ENCODE measurements at regions not wholly inside any gene's neighbourhood (a gene's known extent, or its start where the extent isn't known, plus 50 kb on each side); places are given as distances from the start of the nearest gene placed in this dataset.
"Not testable (repeated sequence)": the region's sequence is repeated elsewhere in the genome, so short reads cannot be mapped to it uniquely, and the experiment has no call there.

GRCh38 chr17:68097161-68097805 is 61.7 kb downstream of the KPNA2 start:
- no peak for DNase-seq (ENCODE audit: low read depth, low spot score)
- CTCF ChIA-PET: interaction anchor here (0.8 kb wide), 1 partner anchor 99 kb away, joined by 3 read pairs; no protein-coding TSS in a partner anchor
- POLR2A ChIA-PET: no interaction called here
- TF ChIP-seq, protein P1, sequence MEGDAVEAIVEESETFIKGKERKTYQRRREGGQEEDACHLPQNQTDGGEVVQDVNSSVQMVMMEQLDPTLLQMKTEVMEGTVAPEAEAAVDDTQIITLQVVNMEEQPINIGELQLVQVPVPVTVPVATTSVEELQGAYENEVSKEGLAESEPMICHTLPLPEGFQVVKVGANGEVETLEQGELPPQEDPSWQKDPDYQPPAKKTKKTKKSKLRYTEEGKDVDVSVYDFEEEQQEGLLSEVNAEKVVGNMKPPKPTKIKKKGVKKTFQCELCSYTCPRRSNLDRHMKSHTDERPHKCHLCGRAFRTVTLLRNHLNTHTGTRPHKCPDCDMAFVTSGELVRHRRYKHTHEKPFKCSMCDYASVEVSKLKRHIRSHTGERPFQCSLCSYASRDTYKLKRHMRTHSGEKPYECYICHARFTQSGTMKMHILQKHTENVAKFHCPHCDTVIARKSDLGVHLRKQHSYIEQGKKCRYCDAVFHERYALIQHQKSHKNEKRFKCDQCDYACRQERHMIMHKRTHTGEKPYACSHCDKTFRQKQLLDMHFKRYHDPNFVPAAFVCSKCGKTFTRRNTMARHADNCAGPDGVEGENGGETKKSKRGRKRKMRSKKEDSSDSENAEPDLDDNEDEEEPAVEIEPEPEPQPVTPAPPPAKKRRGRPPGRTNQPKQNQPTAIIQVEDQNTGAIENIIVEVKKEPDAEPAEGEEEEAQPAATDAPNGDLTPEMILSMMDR (IDR thresholded peaks at IDR 0.05; ENCODE audit: insufficient read depth, low read length, missing control alignments): no peak
- no peak overlapping the region for H3K4me3 ChIP-seq (ENCODE audit: low read depth, low read length)

DNA sequence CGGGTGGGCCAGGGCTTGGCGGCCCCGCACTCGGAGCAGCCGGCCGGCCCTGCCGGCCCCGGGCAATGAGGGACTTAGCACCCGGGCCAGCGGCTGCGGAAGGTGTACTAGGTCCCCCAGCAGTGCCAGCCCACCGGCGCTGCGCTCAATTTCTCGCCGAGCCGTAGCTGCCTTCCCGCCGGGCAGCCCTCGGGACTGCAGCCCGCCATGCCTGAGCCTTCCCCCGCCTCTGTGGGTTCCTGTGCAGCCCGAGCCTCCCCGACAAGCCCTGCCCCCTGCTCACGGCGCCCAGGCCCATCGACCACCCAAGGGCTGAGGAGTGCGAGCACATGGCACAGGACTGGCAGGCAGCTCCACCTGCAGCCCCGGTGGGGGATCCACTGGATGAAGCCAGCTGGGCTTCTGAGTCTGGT is 63.8 kb downstream of the KPNA2 start:
- CTCF ChIA-PET: interaction anchor here (1.5 kb wide), 1 partner anchor 12 kb away, joined by 3 read pairs; no protein-coding TSS in a partner anchor
- H3K4me3 ChIP-seq (ENCODE audit: low read depth, low read length); POLR2A ChIA-PET; DNase-seq (ENCODE audit: low read depth, low spot score): not testable (repeated sequence)

DNA sequence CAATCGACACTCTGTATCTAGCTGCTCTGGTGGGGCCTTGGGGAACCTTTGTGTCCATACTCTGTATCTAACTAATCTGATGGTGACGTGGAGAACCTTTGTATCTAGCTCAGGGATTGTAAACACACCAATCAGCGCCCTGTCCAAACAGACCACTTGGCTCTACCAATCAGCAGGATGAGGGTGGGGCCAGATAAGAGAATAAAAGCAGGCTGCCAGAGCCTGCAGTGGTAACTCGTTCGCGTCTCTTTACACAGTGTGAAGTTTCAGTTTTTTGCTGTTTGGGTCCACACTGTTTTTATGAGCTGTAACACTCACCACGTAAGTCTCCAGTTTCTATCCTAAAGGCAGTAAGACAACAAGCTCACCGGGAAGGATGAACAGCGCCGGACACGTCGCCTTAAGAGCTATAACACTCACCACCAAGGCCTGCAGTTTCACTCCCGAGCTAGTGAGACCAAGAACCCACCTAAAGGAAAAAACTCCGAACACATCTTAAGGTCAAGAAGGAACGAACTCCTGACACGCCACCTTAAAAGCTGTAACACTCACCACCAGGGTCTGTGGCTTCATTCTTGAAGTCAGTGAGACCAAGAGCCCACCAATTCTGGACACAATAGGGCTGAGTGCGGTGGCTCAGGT is 64.6 kb downstream of the KPNA2 start:
- DNase-seq (ENCODE audit: low read depth, low spot score): no peak
- ChIA-PET CTCF (interaction anchor here (1.5 kb wide), 1 partner anchor 11 kb away, joined by 3 read pairs; no protein-coding TSS in a partner anchor), POLR2A (no interaction called here)
- H3K4me3 ChIP-seq (ENCODE audit: low read depth, low read length): no peak overlapping the region
- TF ChIP-seq, protein P1 (IDR thresholded peaks at IDR 0.05; ENCODE audit: insufficient read depth, low read length, missing control alignments): no peak

- ChIA-PET POLR2A (interaction anchor here (1.6 kb wide), 1 partner anchor 14 kb away, joined by 4 read pairs; no protein-coding TSS in a partner anchor), CTCF (no interaction called here)
- peak overlapping the region; percentile 70 for H3K4me3 ChIP-seq (ENCODE audit: low read depth, low read length)
Observed at GRCh38 chr17:68101075-68101986, 65.8 kb downstream of the KPNA2 start.

DNA sequence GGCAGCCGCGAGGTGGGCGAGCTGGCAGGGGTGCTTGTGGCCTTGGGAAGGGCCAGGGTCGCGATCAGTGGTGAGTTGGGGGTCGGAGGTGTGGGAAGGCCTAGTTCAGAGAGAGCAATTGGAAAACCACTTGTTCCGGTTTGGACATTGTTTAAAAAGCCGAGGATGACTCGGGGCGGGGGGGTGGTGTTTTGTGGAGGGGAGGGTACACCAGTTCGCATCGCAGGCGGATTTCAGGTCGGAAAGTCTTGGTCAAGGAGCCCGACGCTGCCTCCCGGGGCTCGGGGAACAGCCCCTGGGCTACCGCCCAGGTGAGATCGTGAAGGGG is 66.4 kb downstream of the KPNA2 start:
- TF ChIP-seq, protein P1 (IDR thresholded peaks at IDR 0.05; ENCODE audit: insufficient read depth, low read length, missing control alignments): no peak
- CTCF ChIA-PET: no interaction called here
- POLR2A ChIA-PET: interaction anchor here (1.6 kb wide), 1 partner anchor 14 kb away, joined by 4 read pairs; no protein-coding TSS in a partner anchor
- DNase-seq (ENCODE audit: low read depth, low spot score): no peak
- peak overlapping the region; percentile 70 for H3K4me3 ChIP-seq (ENCODE audit: low read depth, low read length)

More at GRCh38 chr17:68101075-68101986, 65.8 kb downstream of the KPNA2 start:
- DNase-seq (ENCODE audit: low read depth, low spot score): peak; percentile 51
- TF ChIP-seq, protein P1 (IDR thresholded peaks at IDR 0.05; ENCODE audit: insufficient read depth, low read length, missing control alignments): no peak

GRCh38 chr17:68102318-68102758 is 66.8 kb downstream of the KPNA2 start:
- POLR2A ChIA-PET: interaction anchor here (1.6 kb wide), 1 partner anchor 15 kb away, joined by 4 read pairs; no protein-coding TSS in a partner anchor
- no peak for DNase-seq (ENCODE audit: low read depth, low spot score)
- peak overlapping the region; percentile 70 for H3K4me3 ChIP-seq (ENCODE audit: low read depth, low read length)
- CTCF ChIA-PET: no interaction called here
- TF ChIP-seq, protein P1 (IDR thresholded peaks at IDR 0.05; ENCODE audit: insufficient read depth, low read length, missing control alignments): no peak
